ENCODE measurements at regions not wholly inside any gene's neighbourhood (a gene's known extent, or its start where the extent isn't known, plus 50 kb on each side); places are given as distances from the start of the nearest gene placed in this dataset.

DNA sequence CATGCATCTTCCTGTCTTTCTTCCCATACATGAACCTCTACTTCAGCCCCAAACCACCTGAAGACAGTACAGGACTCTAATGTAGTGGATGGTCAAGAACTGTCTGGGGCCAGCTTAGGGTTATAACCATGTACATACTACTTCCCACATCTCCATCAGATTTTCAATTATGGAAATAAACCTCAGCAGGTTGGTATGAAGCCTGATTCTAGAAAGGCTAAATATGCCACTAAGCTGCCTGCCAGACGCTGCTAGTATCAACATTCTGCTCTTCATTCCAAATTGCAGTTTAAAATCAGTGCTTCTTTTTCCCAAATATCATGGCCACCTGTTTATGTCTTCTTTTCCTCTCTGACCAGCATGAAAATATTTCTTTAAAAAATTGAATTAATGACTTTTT lies 99.2 kb upstream of the ID4 start:
- TF ChIP-seq NANOG (IDR thresholded peaks at IDR 0.05; ENCODE audit: insufficient read depth, low read depth, low read length, poor library complexity, severe bottlenecking) (no peak), NRF1 (IDR thresholded peaks at IDR 0.05; ENCODE audit: low read depth, low read length) (no peak), POLR2A (IDR thresholded peaks at IDR 0.05; ENCODE audit: control extremely low read depth in 1 of 2, low read depth in 2 of 2, low read length in 2 of 2) (no peak), KDM5A (IDR thresholded peaks at IDR 0.05; ENCODE audit: low read length) (no peak), SP4 (IDR thresholded peaks at IDR 0.05; ENCODE audit: low read length) (no peak), YY1 (IDR thresholded peaks at IDR 0.05; ENCODE audit: low read depth, low read length) (no peak), HDAC2 (IDR thresholded peaks at IDR 0.05; ENCODE audit: borderline replicate concordance in 1 of 2, low read depth in 2 of 2, low read length in 2 of 2) (no peak)
- TF ChIP-seq, protein P1, sequence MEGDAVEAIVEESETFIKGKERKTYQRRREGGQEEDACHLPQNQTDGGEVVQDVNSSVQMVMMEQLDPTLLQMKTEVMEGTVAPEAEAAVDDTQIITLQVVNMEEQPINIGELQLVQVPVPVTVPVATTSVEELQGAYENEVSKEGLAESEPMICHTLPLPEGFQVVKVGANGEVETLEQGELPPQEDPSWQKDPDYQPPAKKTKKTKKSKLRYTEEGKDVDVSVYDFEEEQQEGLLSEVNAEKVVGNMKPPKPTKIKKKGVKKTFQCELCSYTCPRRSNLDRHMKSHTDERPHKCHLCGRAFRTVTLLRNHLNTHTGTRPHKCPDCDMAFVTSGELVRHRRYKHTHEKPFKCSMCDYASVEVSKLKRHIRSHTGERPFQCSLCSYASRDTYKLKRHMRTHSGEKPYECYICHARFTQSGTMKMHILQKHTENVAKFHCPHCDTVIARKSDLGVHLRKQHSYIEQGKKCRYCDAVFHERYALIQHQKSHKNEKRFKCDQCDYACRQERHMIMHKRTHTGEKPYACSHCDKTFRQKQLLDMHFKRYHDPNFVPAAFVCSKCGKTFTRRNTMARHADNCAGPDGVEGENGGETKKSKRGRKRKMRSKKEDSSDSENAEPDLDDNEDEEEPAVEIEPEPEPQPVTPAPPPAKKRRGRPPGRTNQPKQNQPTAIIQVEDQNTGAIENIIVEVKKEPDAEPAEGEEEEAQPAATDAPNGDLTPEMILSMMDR (IDR thresholded peaks at IDR 0.05; ENCODE audit: control extremely low read depth in 1 of 3, insufficient read depth in 1 of 3, low read depth in 1 of 3, low read length in 3 of 3), result no peak

All from H1 (cell line).